Left lung (tissue), 4 donors: ENCODE measurements at regions not wholly inside any gene's neighbourhood (a gene's known extent, or its start where the extent isn't known, plus 50 kb on each side); places are given as distances from the start of the nearest gene placed in this dataset.

Experiments used
- ATAC-seq: fragments of 200-7000 bp; cut with Tn5 transposase; one replicate; pipeline ENCODE4 v1.9.1; 2020; ENCODE audit warnings: moderate library complexity
- DNase-seq, 4 donors: peaks; one replicate each; pipeline ENCODE4 v3.0.0-alpha.2; 2013 to 2020
- H3K27ac ChIP-seq, 2 donors: fragments of 200-600 bp; sonication (generic) in 1 of 2; one replicate each; pipeline versions ENCODE4 v1.5.0 to v1.8.0; 2020 to 2021
- H3K27me3 ChIP-seq, 2 donors: fragments of 200-600 bp; sonication (generic) in 1 of 2; one replicate each; pipeline versions ENCODE4 v1.5.0 to v1.8.0; 2020 to 2021
- H3K36me3 ChIP-seq, 2 donors: fragments of 200-600 bp; sonication (generic) in 1 of 2; one replicate each; pipeline versions ENCODE4 v1.5.0 to v1.8.0; 2020 to 2021
- H3K4me1 ChIP-seq, 2 donors: fragments of 200-600 bp; one replicate each; pipeline ENCODE4 v1.8.0; 2021
- H3K4me3 ChIP-seq, 2 donors: fragments of 200-600 bp; sonication (generic) in 1 of 2; one replicate each; pipeline versions ENCODE4 v1.5.0 to v1.8.0; 2020 to 2021; ENCODE audit warnings: mild to moderate bottlenecking in 1 of 2
- H3K9me3 ChIP-seq, 2 donors: fragments of 200-600 bp; sonication (generic) in 1 of 2; one replicate each; pipeline versions ENCODE4 v1.5.0 to v1.8.0; 2020 to 2021
- intact Hi-C, 2 donors: fragments of 100-400 bp; cut with DNase I; formaldehyde crosslinking; loops; one replicate each; pipeline versions ENCODE4 v1.11.2 to v1.14.2; 2022
- TF ChIP-seq, protein P1 (sequence below), 2 donors: fragments of 200-600 bp; sonication (generic) in 1 of 2; IDR thresholded peaks; one replicate each; pipeline versions ENCODE4 v1.5.0 to v1.8.0; 2021; ENCODE audit warnings: antibody characterized with exemption in 2 of 2
- donor health status: DM: no; HTN: yes; CAD: no.
- donor health status: DM: no; HTN: no; CAD: no.

DNA sequence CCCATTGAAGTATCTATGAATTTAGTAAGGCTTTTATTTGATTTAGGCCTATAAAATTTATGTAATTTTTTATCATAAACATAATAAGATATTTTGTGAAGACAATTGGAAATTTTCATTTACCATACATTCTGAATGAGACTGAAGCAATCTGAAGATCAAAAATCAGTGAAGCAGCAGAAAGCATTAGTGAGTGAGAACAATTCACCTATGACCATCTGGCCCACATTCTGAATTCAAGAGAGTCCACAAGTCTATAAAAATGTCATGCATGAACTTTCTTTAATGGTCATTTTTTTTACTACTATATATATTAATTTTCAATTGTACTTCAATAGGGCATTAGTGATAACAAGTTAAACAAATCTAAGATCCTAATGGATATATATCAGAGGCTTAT, 1026.6 kb upstream of the MAP3K7 start:
- intact Hi-C loops, result no loop called here
- Histone ChIP-seq H3K27me3 (no peaks in the 10 kb centered on the region), H3K4me1 (no peaks in the 10 kb centered on the region), H3K36me3 (no peaks in the 10 kb centered on the region), H3K27ac (no peak overlapping the region), H3K9me3 (no peaks in the 10 kb centered on the region), H3K4me3 (no peak overlapping the region)
- TF ChIP-seq, protein P1, sequence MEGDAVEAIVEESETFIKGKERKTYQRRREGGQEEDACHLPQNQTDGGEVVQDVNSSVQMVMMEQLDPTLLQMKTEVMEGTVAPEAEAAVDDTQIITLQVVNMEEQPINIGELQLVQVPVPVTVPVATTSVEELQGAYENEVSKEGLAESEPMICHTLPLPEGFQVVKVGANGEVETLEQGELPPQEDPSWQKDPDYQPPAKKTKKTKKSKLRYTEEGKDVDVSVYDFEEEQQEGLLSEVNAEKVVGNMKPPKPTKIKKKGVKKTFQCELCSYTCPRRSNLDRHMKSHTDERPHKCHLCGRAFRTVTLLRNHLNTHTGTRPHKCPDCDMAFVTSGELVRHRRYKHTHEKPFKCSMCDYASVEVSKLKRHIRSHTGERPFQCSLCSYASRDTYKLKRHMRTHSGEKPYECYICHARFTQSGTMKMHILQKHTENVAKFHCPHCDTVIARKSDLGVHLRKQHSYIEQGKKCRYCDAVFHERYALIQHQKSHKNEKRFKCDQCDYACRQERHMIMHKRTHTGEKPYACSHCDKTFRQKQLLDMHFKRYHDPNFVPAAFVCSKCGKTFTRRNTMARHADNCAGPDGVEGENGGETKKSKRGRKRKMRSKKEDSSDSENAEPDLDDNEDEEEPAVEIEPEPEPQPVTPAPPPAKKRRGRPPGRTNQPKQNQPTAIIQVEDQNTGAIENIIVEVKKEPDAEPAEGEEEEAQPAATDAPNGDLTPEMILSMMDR (IDR thresholded peaks at IDR 0.05), result no peak
- DNase-seq (no peak), ATAC-seq (no peak)

DNA sequence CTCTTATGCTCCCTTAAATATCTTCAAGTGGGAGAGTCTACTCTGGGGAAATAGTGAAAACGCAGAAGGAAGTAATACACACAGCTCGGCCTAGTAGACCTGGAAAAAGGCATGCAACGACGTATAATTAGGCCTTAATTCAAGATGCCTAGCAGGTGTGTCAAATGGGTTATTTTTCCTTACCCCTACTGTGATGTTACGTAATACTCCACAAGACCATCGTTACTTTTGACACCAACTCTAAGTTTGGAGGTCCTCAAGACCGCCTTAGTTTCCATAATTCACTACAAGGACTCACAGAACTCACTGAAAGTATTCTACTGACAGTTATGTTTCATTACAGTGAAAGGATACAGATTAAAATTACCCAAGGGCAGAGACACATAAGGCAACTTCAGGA, 1024.3 kb upstream of the MAP3K7 start:
- Histone ChIP-seq H3K36me3 (no peaks in the 10 kb centered on the region), H3K27me3 (no peaks in the 10 kb centered on the region), H3K9me3 (no peaks in the 10 kb centered on the region), H3K4me1 (no peaks in the 10 kb centered on the region), H3K4me3 (no peak overlapping the region), H3K27ac (no peak overlapping the region)
- ATAC-seq (no peak), DNase-seq (no peak)
- TF ChIP-seq, protein P1 (IDR thresholded peaks at IDR 0.05), result no peak
- intact Hi-C loops, result no loop called here

DNA sequence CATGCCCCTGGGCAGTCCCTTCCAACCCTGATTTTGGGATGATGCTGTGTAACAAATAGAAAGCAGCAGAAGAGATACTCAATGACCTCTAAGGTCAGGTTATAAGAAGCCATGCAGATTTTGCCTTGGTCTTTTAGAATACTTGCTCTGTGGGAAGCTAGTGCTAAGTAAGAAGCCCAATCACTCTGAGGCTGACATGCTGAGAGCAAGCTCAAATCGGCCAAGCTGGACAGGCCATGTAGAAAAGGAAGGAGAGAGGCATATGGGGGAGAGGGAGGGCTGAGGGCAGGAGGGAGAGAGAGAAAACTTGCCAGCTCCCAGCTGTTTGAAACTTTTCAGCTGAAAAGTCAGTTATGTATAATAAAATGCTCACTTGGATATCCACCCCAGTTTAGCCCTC, 1021.6 kb upstream of the MAP3K7 start:
- DNase-seq (no peak), ATAC-seq (no peak)
- TF ChIP-seq, protein P1 (IDR thresholded peaks at IDR 0.05), result no peak
- Histone ChIP-seq H3K4me1 (no peaks in the 10 kb centered on the region), H3K27me3 (no peaks in the 10 kb centered on the region), H3K36me3 (no peaks in the 10 kb centered on the region), H3K9me3 (no peaks in the 10 kb centered on the region), H3K27ac (no peak overlapping the region), H3K4me3 (no peak overlapping the region)
- intact Hi-C loops, result no loop called here

DNA sequence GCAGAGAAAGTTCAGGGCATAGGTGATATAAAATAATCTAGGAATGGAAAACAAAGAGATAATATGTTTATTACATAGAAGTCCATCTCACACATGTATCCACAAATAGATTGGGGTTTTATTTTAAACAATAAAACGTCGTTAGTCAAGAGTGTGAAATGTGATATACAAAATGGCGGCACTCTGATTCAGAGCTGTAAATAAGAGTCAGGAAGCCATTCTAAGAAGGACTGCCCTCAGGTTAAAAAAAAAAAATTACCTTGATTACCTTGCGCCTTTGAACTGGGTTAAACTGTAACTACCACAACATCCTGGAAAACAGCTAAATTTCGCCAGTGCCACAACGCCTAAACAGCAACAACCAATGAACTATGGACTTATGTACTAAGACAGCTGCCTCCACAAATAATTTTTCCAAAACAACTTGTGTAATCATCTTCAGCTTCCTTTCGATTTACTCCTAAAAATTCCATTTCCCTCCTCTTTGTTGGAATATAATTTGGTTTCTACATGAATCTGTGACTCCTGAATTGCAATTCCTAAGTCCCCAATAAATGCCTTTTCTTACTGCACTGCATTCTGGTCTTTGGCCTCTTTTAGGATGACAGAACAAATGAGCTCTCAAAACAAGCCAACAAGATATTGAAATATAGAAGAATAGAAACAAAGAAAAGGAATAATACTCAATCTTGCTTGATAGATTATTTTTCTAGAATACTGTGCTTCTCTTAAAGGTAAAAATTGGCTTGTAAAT, 1019.5 kb upstream of the MAP3K7 start:
- TF ChIP-seq, protein P1 (IDR thresholded peaks at IDR 0.05), result no peak
- no peak for ATAC-seq

DNA sequence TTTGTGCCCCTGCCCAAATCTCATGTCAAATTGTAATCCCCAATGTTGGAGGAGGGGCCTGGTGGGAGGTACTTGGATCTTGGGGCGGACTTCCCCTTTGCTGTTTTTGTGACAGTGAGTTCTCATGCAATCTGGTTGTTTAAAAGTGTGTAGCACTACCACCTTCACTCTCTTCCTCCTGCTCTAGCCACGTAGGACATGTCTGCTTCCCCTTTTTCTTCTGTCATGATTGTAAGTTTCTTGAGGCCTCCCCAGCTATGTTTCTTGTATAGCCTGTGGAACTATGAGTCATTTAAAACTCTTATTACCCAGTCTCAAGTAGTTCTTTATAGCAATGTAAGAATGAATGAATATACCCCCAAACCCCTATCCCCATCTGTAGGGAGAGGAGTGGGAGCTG, 1013.7 kb upstream of the MAP3K7 start:
- no peak overlapping the region for H3K27ac ChIP-seq
- ATAC-seq (no peak), DNase-seq (no peak)
- H3K4me3 ChIP-seq, result no peak overlapping the region
- no peaks in the 10 kb centered on the region for H3K36me3 ChIP-seq
- intact Hi-C loops, result no loop called here
- no peaks in the 10 kb centered on the region for H3K4me1 ChIP-seq
- H3K27me3 ChIP-seq, result no peaks in the 10 kb centered on the region
- TF ChIP-seq, protein P1 (IDR thresholded peaks at IDR 0.05), result no peak
- no peaks in the 10 kb centered on the region for H3K9me3 ChIP-seq

More for the DNA sequence above, 1019.5 kb upstream of the MAP3K7 start:
- Histone ChIP-seq H3K4me1 (no peaks in the 10 kb centered on the region), H3K9me3 (no peaks in the 10 kb centered on the region), H3K27ac (no peak overlapping the region), H3K27me3 (no peaks in the 10 kb centered on the region), H3K36me3 (no peaks in the 10 kb centered on the region), H3K4me3 (no peak overlapping the region)
- DNase-seq, result no peak
- intact Hi-C loops, result no loop called here
